GM23338 (cell line): ENCODE measurements at regions not wholly inside any gene's neighbourhood (a gene's known extent, or its start where the extent isn't known, plus 50 kb on each side); places are given as distances from the start of the nearest gene placed in this dataset.

Experiments
- ATAC-seq: fragments of 200-7000 bp; cut with Tn5 transposase; 3 replicates; pipeline ENCODE4 v1.9.1; 2020
- DNase-seq: peaks from one replicate; pipeline ENCODE4 v3.0.0-alpha.2; 2015; ENCODE audit warnings: low spot score
- H2AFZ ChIP-seq: fragments of 200-600 bp; sonication (generic); 2 replicates; pipeline ENCODE4 v1.8.0; 2016; ENCODE audit warnings: antibody characterized with exemption, mild to moderate bottlenecking, moderate library complexity
- H3F3A ChIP-seq: fragments of 200-600 bp; sonication (generic); replicated peaks from 2 replicates; pipeline ENCODE4 v1.8.0; 2017; ENCODE audit warnings: antibody characterized with exemption, mixed run types, low read depth
- H3K27ac ChIP-seq: fragments of 200-600 bp; sonication (generic); 2 replicates; pipeline ENCODE4 v1.6.1; 2016; ENCODE audit warnings: low read depth
- H3K27me3 ChIP-seq: fragments of 200-600 bp; sonication (generic); 2 replicates; pipeline ENCODE4 v1.8.0; 2016; ENCODE audit warnings: mild to moderate bottlenecking, mixed run types, moderate library complexity; ENCODE audit not compliant: insufficient read depth
- H3K36me3 ChIP-seq: fragments of 200-600 bp; sonication (generic); 2 replicates; pipeline ENCODE4 v1.8.0; 2016; ENCODE audit warnings: mild to moderate bottlenecking; ENCODE audit not compliant: insufficient read depth
- H3K4me1 ChIP-seq: fragments of 200-600 bp; sonication (generic); 2 replicates; pipeline ENCODE4 v1.8.0; 2016; ENCODE audit warnings: mild to moderate bottlenecking, moderate library complexity; ENCODE audit not compliant: insufficient read depth
- H3K4me2 ChIP-seq: fragments of 200-600 bp; sonication (generic); 2 replicates; pipeline ENCODE4 v1.7.1; 2017; ENCODE audit warnings: mixed run types
- H3K4me3 ChIP-seq: fragments of 200-600 bp; sonication (generic); 2 replicates; pipeline ENCODE4 v1.6.1; 2016; ENCODE audit warnings: mixed run types
- H3K79me2 ChIP-seq: fragments of 200-600 bp; sonication (generic); replicated peaks from 2 replicates; pipeline ENCODE4 v1.8.0; 2017; ENCODE audit warnings: mild to moderate bottlenecking; ENCODE audit not compliant: insufficient read depth
- H3K9me2 ChIP-seq: fragments of 200-600 bp; sonication (generic); 2 replicates; pipeline ENCODE4 v1.8.0; 2017; ENCODE audit not compliant: insufficient read depth
- H4K20me1 ChIP-seq: fragments of 200-600 bp; sonication (generic); replicated peaks from 2 replicates; pipeline ENCODE4 v1.8.0; 2017; ENCODE audit warnings: mild to moderate bottlenecking; ENCODE audit not compliant: insufficient read depth
- H3K27ac Mint-ChIP-seq: 2 replicates; pipeline ENCODE4 v1.8.0; 2020; ENCODE audit warnings: inconsistent platforms, mild to moderate bottlenecking, moderate library complexity, mixed read lengths
- H3K27me3 Mint-ChIP-seq: 3 replicates; pipeline ENCODE4 v1.8.0; 2022; ENCODE audit warnings: low read depth, mild to moderate bottlenecking, moderate library complexity, mixed read lengths, inconsistent platforms; ENCODE audit not compliant: insufficient read depth, poor library complexity
- H3K36me3 Mint-ChIP-seq: 3 replicates; pipeline ENCODE4 v1.8.0; 2021; ENCODE audit warnings: low read depth, mild to moderate bottlenecking, inconsistent platforms, moderate library complexity, mixed read lengths
- H3K4me1 Mint-ChIP-seq: 3 replicates; pipeline ENCODE4 v1.8.0; 2020; ENCODE audit warnings: mild to moderate bottlenecking, inconsistent platforms, mixed read lengths
- H3K4me3 Mint-ChIP-seq: 3 replicates; pipeline ENCODE4 v1.8.0; 2021; ENCODE audit warnings: moderate library complexity, mild to moderate bottlenecking, inconsistent platforms, mixed read lengths
- H3K9me3 Mint-ChIP-seq: 3 replicates; pipeline ENCODE4 v1.8.0; 2020; ENCODE audit warnings: moderate library complexity, mild to moderate bottlenecking, inconsistent platforms, mixed read lengths
- CREB1 ChIP-seq: fragments of 250-450 bp; sonication (Bioruptor Pico); IDR thresholded peaks from 2 replicates; pipeline ENCODE4 v1.5.0; 2020; ENCODE audit warnings: low read depth, mild to moderate bottlenecking, moderate library complexity
- EZH2 ChIP-seq: fragments of 200-600 bp; sonication (generic); IDR thresholded peaks from one replicate; pipeline ENCODE4 v1.8.0; 2017; ENCODE audit warnings: antibody characterized with exemption, mild to moderate bottlenecking, low read depth; ENCODE audit not compliant: unreplicated experiment
- EZH2phosphoT487 ChIP-seq: fragments of 200-600 bp; sonication (generic); IDR thresholded peaks from one replicate; pipeline ENCODE4 v1.8.1; 2018; ENCODE audit warnings: antibody characterized with exemption; ENCODE audit not compliant: unreplicated experiment
- JUNB ChIP-seq: IDR thresholded peaks from one replicate; pipeline ENCODE4 v1.6.1; 2016; ENCODE audit warnings: antibody characterized with exemption; ENCODE audit not compliant: unreplicated experiment
- NANOG ChIP-seq: IDR thresholded peaks from 2 replicates; pipeline ENCODE4 v1.6.1; 2016; ENCODE audit warnings: antibody characterized with exemption, borderline replicate concordance
- POLR2AphosphoS5 ChIP-seq: IDR thresholded peaks from 2 replicates; pipeline ENCODE4 v1.6.1; 2016; ENCODE audit warnings: antibody characterized with exemption, low read depth
- STAT1 ChIP-seq: IDR thresholded peaks from one replicate; pipeline ENCODE4 v1.6.1; 2016; ENCODE audit warnings: antibody characterized with exemption; ENCODE audit not compliant: unreplicated experiment
- ZNF114 ChIP-seq: fragments of 250-450 bp; sonication (Bioruptor Pico); IDR thresholded peaks from 2 replicates; pipeline ENCODE4 v1.5.0; 2020; ENCODE audit warnings: mild to moderate bottlenecking, moderate library complexity
- ZNF331 ChIP-seq: fragments of 250-450 bp; sonication (Bioruptor Pico); IDR thresholded peaks from 2 replicates; pipeline ENCODE4 v1.5.0; 2020; ENCODE audit warnings: low read depth, mild to moderate bottlenecking, moderate library complexity
- TF ChIP-seq, protein P1 (sequence below): IDR thresholded peaks from one replicate; pipeline ENCODE4 v1.6.1; 2018; ENCODE audit warnings: antibody characterized with exemption; ENCODE audit not compliant: unreplicated experiment
- TF ChIP-seq, protein P2 (sequence below): IDR thresholded peaks from 2 replicates; pipeline ENCODE4 v1.6.1; 2016; ENCODE audit warnings: antibody characterized with exemption
- TF ChIP-seq, protein P3 (sequence below), 2 experiments: fragments of 200-600 bp in 1 of 2; sonication (generic) in 1 of 2; conservative IDR thresholded peaks; 2 replicates each; pipeline versions ENCODE4 v1.5.1 to v1.6.1; 2016 to 2017; ENCODE audit warnings: antibody characterized with exemption in 2 of 2, low read depth in 2 of 2, mild to moderate bottlenecking in 2 of 2, moderate library complexity in 1 of 2

DNA sequence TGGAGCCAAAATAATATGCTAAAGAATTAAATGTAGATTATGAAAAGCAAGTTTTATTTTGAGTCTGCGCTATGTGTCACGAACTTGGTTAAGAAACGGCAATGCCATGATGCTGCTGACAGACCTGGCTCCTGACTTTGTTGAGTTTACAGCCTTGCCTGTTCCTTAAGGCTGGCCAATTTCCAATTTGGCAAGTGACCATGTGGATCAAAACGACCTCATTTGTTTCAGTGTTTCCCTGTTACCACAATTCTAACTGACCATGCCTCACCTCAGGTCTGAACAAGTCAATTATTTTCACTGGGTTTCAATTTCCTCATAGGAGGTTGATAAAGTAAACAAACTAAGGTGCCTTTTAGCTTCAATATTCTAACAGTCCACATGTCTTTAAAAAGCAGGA, 461.4 kb downstream of the ZNF608 start:
- H4K20me1 ChIP-seq, result no peaks in the 10 kb centered on the region
- no peak overlapping the region for H3K4me2 ChIP-seq
- no peaks in the 10 kb centered on the region for H3K27me3 ChIP-seq
- H3K4me1 ChIP-seq, result peaks cover 1% of the 10 kb centered on the region; the same call in 1 of the 2 replicates
- peaks cover 1% of the 10 kb centered on the region for H3K27me3 Mint-ChIP-seq
- H3K4me1 Mint-ChIP-seq, result peaks cover 9% of the 10 kb centered on the region
- no peak overlapping the region for H3K27ac ChIP-seq
- no peaks in the 10 kb centered on the region for H3K36me3 ChIP-seq
- no peaks in the 10 kb centered on the region for H3K9me3 Mint-ChIP-seq
- H3F3A ChIP-seq, result no peaks in the 10 kb centered on the region
- no peak overlapping the region for H3K4me3 ChIP-seq
- no peak overlapping the region for H3K4me3 Mint-ChIP-seq
- DNase-seq, result no peak
- no peak for ATAC-seq
- no peak for TF ChIP-seq CREB1 (CRISPR knock-in tag)
- TF ChIP-seq, protein P1, sequence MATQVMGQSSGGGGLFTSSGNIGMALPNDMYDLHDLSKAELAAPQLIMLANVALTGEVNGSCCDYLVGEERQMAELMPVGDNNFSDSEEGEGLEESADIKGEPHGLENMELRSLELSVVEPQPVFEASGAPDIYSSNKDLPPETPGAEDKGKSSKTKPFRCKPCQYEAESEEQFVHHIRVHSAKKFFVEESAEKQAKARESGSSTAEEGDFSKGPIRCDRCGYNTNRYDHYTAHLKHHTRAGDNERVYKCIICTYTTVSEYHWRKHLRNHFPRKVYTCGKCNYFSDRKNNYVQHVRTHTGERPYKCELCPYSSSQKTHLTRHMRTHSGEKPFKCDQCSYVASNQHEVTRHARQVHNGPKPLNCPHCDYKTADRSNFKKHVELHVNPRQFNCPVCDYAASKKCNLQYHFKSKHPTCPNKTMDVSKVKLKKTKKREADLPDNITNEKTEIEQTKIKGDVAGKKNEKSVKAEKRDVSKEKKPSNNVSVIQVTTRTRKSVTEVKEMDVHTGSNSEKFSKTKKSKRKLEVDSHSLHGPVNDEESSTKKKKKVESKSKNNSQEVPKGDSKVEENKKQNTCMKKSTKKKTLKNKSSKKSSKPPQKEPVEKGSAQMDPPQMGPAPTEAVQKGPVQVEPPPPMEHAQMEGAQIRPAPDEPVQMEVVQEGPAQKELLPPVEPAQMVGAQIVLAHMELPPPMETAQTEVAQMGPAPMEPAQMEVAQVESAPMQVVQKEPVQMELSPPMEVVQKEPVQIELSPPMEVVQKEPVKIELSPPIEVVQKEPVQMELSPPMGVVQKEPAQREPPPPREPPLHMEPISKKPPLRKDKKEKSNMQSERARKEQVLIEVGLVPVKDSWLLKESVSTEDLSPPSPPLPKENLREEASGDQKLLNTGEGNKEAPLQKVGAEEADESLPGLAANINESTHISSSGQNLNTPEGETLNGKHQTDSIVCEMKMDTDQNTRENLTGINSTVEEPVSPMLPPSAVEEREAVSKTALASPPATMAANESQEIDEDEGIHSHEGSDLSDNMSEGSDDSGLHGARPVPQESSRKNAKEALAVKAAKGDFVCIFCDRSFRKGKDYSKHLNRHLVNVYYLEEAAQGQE, result no peak
- no peak for TF ChIP-seq NANOG
- TF ChIP-seq STAT1, result no peak
- TF ChIP-seq EZH2, result no peak
- TF ChIP-seq EZH2phosphoT487, result no peak
- no peak overlapping the region for H3K27ac Mint-ChIP-seq
- H3K9me2 ChIP-seq, result peaks cover 8% of the 10 kb centered on the region; the same call in 1 of the 2 replicates
- peaks cover 6% of the 10 kb centered on the region; the same call in 2 of the 3 replicates for H3K36me3 Mint-ChIP-seq
- no peak overlapping the region for H2AFZ ChIP-seq
- H3K79me2 ChIP-seq, result no peaks in the 10 kb centered on the region

DNA sequence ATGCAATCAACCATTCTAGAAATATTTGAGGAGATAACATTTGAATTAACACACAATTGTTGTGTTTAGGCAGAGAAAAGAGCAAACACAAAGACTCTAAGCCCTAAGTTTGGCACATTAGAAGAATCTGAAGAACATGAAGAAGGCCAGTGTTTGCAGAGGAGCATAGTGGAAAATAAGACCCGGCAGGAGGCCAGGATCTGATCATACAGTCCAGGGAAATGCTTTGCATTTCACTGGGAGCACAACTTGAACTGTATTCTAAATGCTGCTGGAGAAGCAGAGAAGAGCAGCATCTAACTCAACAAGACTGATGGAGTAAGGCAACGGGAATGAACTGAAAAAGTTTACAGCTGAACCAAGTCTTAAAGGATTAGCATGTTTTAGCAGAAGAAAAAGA, 463.4 kb downstream of the ZNF608 start:
- no peaks in the 10 kb centered on the region for H3K4me1 ChIP-seq
- peaks cover 2% of the 10 kb centered on the region; the same call in 2 of the 3 replicates for H3K36me3 Mint-ChIP-seq
- no peaks in the 10 kb centered on the region for H3K79me2 ChIP-seq
- H3K9me2 ChIP-seq, result peaks cover 9% of the 10 kb centered on the region; the same call in 1 of the 2 replicates
- H3K4me2 ChIP-seq, result no peak overlapping the region
- H3K27me3 ChIP-seq, result no peaks in the 10 kb centered on the region
- no peaks in the 10 kb centered on the region for H3K36me3 ChIP-seq
- H3K4me3 Mint-ChIP-seq, result no peak overlapping the region
- peak overlapping the region; percentile 8; the same call in 1 of the 2 replicates for H2AFZ ChIP-seq
- H3K27me3 Mint-ChIP-seq, result no peaks in the 10 kb centered on the region
- peaks cover 10% of the 10 kb centered on the region for H3K4me1 Mint-ChIP-seq
- no peaks in the 10 kb centered on the region for H4K20me1 ChIP-seq
- no peak overlapping the region for H3K27ac ChIP-seq
- H3K9me3 Mint-ChIP-seq, result no peaks in the 10 kb centered on the region
- no peak overlapping the region for H3K4me3 ChIP-seq
- ATAC-seq (no peak), DNase-seq (no peak)
- H3K27ac Mint-ChIP-seq, result no peak overlapping the region
- H3F3A ChIP-seq, result no peaks in the 10 kb centered on the region
- no peak for TF ChIP-seq EZH2phosphoT487
- TF ChIP-seq POLR2AphosphoS5, result no peak
- no peak for TF ChIP-seq JUNB
- TF ChIP-seq ZNF114 (CRISPR knock-in tag), result no peak
- TF ChIP-seq, protein P2, sequence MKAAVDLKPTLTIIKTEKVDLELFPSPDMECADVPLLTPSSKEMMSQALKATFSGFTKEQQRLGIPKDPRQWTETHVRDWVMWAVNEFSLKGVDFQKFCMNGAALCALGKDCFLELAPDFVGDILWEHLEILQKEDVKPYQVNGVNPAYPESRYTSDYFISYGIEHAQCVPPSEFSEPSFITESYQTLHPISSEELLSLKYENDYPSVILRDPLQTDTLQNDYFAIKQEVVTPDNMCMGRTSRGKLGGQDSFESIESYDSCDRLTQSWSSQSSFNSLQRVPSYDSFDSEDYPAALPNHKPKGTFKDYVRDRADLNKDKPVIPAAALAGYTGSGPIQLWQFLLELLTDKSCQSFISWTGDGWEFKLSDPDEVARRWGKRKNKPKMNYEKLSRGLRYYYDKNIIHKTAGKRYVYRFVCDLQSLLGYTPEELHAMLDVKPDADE, result no peak
- TF ChIP-seq, protein P1, result no peak
- TF ChIP-seq ZNF331 (CRISPR knock-in tag), result no peak
- TF ChIP-seq EZH2, result no peak
- TF ChIP-seq, protein P3, sequence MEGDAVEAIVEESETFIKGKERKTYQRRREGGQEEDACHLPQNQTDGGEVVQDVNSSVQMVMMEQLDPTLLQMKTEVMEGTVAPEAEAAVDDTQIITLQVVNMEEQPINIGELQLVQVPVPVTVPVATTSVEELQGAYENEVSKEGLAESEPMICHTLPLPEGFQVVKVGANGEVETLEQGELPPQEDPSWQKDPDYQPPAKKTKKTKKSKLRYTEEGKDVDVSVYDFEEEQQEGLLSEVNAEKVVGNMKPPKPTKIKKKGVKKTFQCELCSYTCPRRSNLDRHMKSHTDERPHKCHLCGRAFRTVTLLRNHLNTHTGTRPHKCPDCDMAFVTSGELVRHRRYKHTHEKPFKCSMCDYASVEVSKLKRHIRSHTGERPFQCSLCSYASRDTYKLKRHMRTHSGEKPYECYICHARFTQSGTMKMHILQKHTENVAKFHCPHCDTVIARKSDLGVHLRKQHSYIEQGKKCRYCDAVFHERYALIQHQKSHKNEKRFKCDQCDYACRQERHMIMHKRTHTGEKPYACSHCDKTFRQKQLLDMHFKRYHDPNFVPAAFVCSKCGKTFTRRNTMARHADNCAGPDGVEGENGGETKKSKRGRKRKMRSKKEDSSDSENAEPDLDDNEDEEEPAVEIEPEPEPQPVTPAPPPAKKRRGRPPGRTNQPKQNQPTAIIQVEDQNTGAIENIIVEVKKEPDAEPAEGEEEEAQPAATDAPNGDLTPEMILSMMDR (conservative IDR thresholded peaks at IDR 0.05; ENCODE audit: low read depth in 2 of 2), result no peak
